ENCODE measurements at regions not wholly inside any gene's neighbourhood (a gene's known extent, or its start where the extent isn't known, plus 50 kb on each side); places are given as distances from the start of the nearest gene placed in this dataset.

GRCh38 chr12:3951380-3952135, 78.4 kb upstream of the PARP11 start:
- TF ChIP-seq EGR1 (IDR thresholded peaks at IDR 0.05) (no peak), RAD21 (IDR thresholded peaks at IDR 0.05; ENCODE audit: low read depth) (no peak), ZBTB7A (IDR thresholded peaks at IDR 0.05; ENCODE audit: low read depth) (no peak), MAX (IDR thresholded peaks at IDR 0.05) (no peak), TEAD4 (IDR thresholded peaks at IDR 0.05) (no peak), CREB1 (IDR thresholded peaks at IDR 0.05; ENCODE audit: low read depth) (no peak), YY1 (IDR thresholded peaks at IDR 0.05; ENCODE audit: low read depth) (no peak), EP300 (IDR thresholded peaks at IDR 0.05; ENCODE audit: borderline replicate concordance) (no peak), TCF12 (IDR thresholded peaks at IDR 0.05; ENCODE audit: low read depth) (no peak)

GRCh38 chr12:3950714-3951320, 77.6 kb upstream of the PARP11 start:
- no peak for TF ChIP-seq REST (IDR thresholded peaks at IDR 0.05; ENCODE audit: low read depth)
- no peak for TF ChIP-seq CEBPB (IDR thresholded peaks at IDR 0.05)
- no peak for TF ChIP-seq RAD21 (IDR thresholded peaks at IDR 0.05; ENCODE audit: low read depth)
- no peak for TF ChIP-seq FOXM1 (IDR thresholded peaks at IDR 0.05; ENCODE audit: borderline replicate concordance, low read depth)
- TF ChIP-seq ZBTB7A (IDR thresholded peaks at IDR 0.05; ENCODE audit: low read depth): no peak
- no peak for TF ChIP-seq USF1 (IDR thresholded peaks at IDR 0.05)
- no peak for TF ChIP-seq TAF1 (IDR thresholded peaks at IDR 0.05; ENCODE audit: low read depth)
- TF ChIP-seq TCF12 (IDR thresholded peaks at IDR 0.05; ENCODE audit: low read depth): no peak
- no peak for TF ChIP-seq CREB1 (IDR thresholded peaks at IDR 0.05; ENCODE audit: low read depth)
- TF ChIP-seq EP300 (IDR thresholded peaks at IDR 0.05; ENCODE audit: borderline replicate concordance): no peak
- no peak for TF ChIP-seq EGR1 (IDR thresholded peaks at IDR 0.05)
- TF ChIP-seq YY1 (IDR thresholded peaks at IDR 0.05; ENCODE audit: low read depth): no peak
- TF ChIP-seq MAX (IDR thresholded peaks at IDR 0.05): no peak
- TF ChIP-seq TEAD4 (IDR thresholded peaks at IDR 0.05): no peak
- TF ChIP-seq NFIC (IDR thresholded peaks at IDR 0.05): no peak

- TF ChIP-seq TCF12 (IDR thresholded peaks at IDR 0.05; ENCODE audit: low read depth) (no peak), TEAD4 (IDR thresholded peaks at IDR 0.05) (no peak), EGR1 (IDR thresholded peaks at IDR 0.05) (no peak), REST (IDR thresholded peaks at IDR 0.05; ENCODE audit: low read depth) (no peak), EP300 (IDR thresholded peaks at IDR 0.05; ENCODE audit: borderline replicate concordance) (no peak), YY1 (IDR thresholded peaks at IDR 0.05; ENCODE audit: low read depth) (no peak), CEBPB (IDR thresholded peaks at IDR 0.05) (no peak), USF1 (IDR thresholded peaks at IDR 0.05) (no peak), MAX (IDR thresholded peaks at IDR 0.05) (no peak), ZBTB7A (IDR thresholded peaks at IDR 0.05; ENCODE audit: low read depth) (no peak), NFIC (IDR thresholded peaks at IDR 0.05) (no peak), TAF1 (IDR thresholded peaks at IDR 0.05; ENCODE audit: low read depth) (no peak), FOXM1 (IDR thresholded peaks at IDR 0.05; ENCODE audit: borderline replicate concordance, low read depth) (no peak), CREB1 (IDR thresholded peaks at IDR 0.05; ENCODE audit: low read depth) (no peak), RAD21 (IDR thresholded peaks at IDR 0.05; ENCODE audit: low read depth) (no peak)
Measured at GRCh38 chr12:3947781-3948180, 74.6 kb upstream of the PARP11 start.

- no peak for TF ChIP-seq NFIC (IDR thresholded peaks at IDR 0.05)
- no peak for TF ChIP-seq USF1 (IDR thresholded peaks at IDR 0.05)
- no peak for TF ChIP-seq TCF12 (IDR thresholded peaks at IDR 0.05; ENCODE audit: low read depth)
- no peak for TF ChIP-seq CEBPB (IDR thresholded peaks at IDR 0.05)
- TF ChIP-seq ZBTB7A (IDR thresholded peaks at IDR 0.05; ENCODE audit: low read depth): no peak
- TF ChIP-seq RAD21 (IDR thresholded peaks at IDR 0.05; ENCODE audit: low read depth): no peak
- TF ChIP-seq CREB1 (IDR thresholded peaks at IDR 0.05; ENCODE audit: low read depth): no peak
- no peak for TF ChIP-seq TEAD4 (IDR thresholded peaks at IDR 0.05)
- TF ChIP-seq EP300 (IDR thresholded peaks at IDR 0.05; ENCODE audit: borderline replicate concordance): no peak
- TF ChIP-seq TAF1 (IDR thresholded peaks at IDR 0.05; ENCODE audit: low read depth): no peak
- TF ChIP-seq FOXM1 (IDR thresholded peaks at IDR 0.05; ENCODE audit: borderline replicate concordance, low read depth): no peak
- TF ChIP-seq REST (IDR thresholded peaks at IDR 0.05; ENCODE audit: low read depth): no peak
- no peak for TF ChIP-seq EGR1 (IDR thresholded peaks at IDR 0.05)
- no peak for TF ChIP-seq YY1 (IDR thresholded peaks at IDR 0.05; ENCODE audit: low read depth)
- TF ChIP-seq MAX (IDR thresholded peaks at IDR 0.05): no peak
Measured at GRCh38 chr12:3945671-3946070, 72.5 kb upstream of the PARP11 start.
